ENCODE measurements at regions not wholly inside any gene's neighbourhood (a gene's known extent, or its start where the extent isn't known, plus 50 kb on each side); places are given as distances from the start of the nearest gene placed in this dataset.

DNA sequence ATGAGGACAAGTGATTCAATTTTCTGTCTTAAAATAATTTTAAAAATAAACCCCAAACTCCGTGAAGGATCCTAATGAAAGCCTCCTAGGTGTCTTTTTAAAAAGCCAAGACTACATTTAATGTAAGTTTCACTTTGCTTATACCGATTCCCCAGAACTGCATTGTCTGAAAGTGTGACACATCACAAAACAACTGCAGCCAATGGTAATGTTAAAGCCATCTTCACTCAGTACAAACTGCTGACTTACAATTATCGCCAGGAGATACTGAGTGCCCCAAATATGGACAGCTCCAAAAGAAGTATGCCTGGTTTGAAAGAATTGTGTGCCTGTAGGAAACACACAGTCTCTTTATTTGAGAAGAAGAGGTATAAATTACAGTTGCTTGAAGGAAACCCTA lies 73.7 kb upstream of the SPANXB1 start:
- no peak for TF ChIP-seq POLR2A (IDR thresholded peaks at IDR 0.05)
- TF ChIP-seq CTCF (IDR thresholded peaks at IDR 0.05), result no peak
